Aorta (tissue), 5 donors: ENCODE measurements at regions not wholly inside any gene's neighbourhood (a gene's known extent, or its start where the extent isn't known, plus 50 kb on each side); places are given as distances from the start of the nearest gene placed in this dataset.
"Not testable (repeated sequence)": the region's sequence is repeated elsewhere in the genome, so short reads cannot be mapped to it uniquely, and the experiment has no call there.

Experiments used
- ATAC-seq: fragments of 200-7000 bp; cut with Tn5 transposase; one replicate; pipeline ENCODE4 v1.9.1; 2022; ENCODE audit warnings: moderate library complexity; ENCODE audit not compliant: low FRiP score
- DNase-seq, 2 donors: peaks; one replicate each; pipeline ENCODE4 v3.0.0-alpha.2; 2020
- H3K27ac ChIP-seq, 2 donors: one replicate each; pipeline ENCODE4 v1.5.1; 2013; ENCODE audit warnings: low read length in 2 of 2, mild to moderate bottlenecking in 2 of 2, moderate library complexity in 2 of 2, control low read depth in 1 of 2, inconsistent platforms in 1 of 2, low read depth in 1 of 2
- H3K27me3 ChIP-seq, 2 donors: one replicate each; pipeline ENCODE4 v1.6.1; 2013; ENCODE audit warnings: control low read depth in 1 of 2, low read length in 1 of 2, mild to moderate bottlenecking in 1 of 2, moderate library complexity in 1 of 2; ENCODE audit not compliant: insufficient read depth in 2 of 2, control insufficient read depth in 1 of 2
- H3K36me3 ChIP-seq, 2 donors: one replicate each; pipeline ENCODE4 v1.6.1; 2013; ENCODE audit warnings: control low read depth in 1 of 2, low read length in 1 of 2, mild to moderate bottlenecking in 1 of 2; ENCODE audit not compliant: insufficient read depth in 2 of 2, control insufficient read depth in 1 of 2
- H3K4me1 ChIP-seq, 2 donors: one replicate each; pipeline ENCODE4 v1.6.1; 2013; ENCODE audit warnings: low read length in 2 of 2, control low read depth in 1 of 2, mild to moderate bottlenecking in 1 of 2, moderate library complexity in 1 of 2; ENCODE audit not compliant: insufficient read depth in 2 of 2, control insufficient read depth in 1 of 2
- H3K4me3 ChIP-seq, 2 donors: one replicate each; pipeline ENCODE4 v1.5.1; 2013; ENCODE audit warnings: low read length in 2 of 2, control low read depth in 1 of 2, mild to moderate bottlenecking in 1 of 2
- H3K9me3 ChIP-seq: one replicate; pipeline ENCODE4 v1.6.1; 2013; ENCODE audit warnings: mild to moderate bottlenecking, low read length; ENCODE audit not compliant: control insufficient read depth
- WGBS, 2 donors: extraction: QIAGEN DNeasy Blood & Tissue Kit; methylation state at CpG; one replicate each; pipeline ENCODE4 v1.1.7; 2013; 5-methylcytosine and 5-hydroxymethylcytosine counted together
- intact Hi-C, 2 donors: fragments of 100-400 bp; cut with DNase I; formaldehyde crosslinking; loops; one replicate each; pipeline versions ENCODE4 v1.14.2 to v1.15.0; 2022
- donor health status: healthy with polysubstance abuse.
- donor health status: Bipolar disorder and iron deficiency.
- donor health status: DM: no; HTN: no; CAD: no.
- donor health status: DM: no; HTN: no; CAD: no.
- donor health status: DM: yes; HTN: yes; CAD: no.

- Histone ChIP-seq H3K36me3 (no peaks in the 10 kb centered on the region), H3K4me3 (no peak overlapping the region), H3K27ac (no peak overlapping the region), H3K9me3 (no peaks in the 10 kb centered on the region), H3K4me1 (peaks cover 0 to 3% of the 10 kb centered on the region in 2 donors), H3K27me3 (no peaks in the 10 kb centered on the region)
- intact Hi-C loops = no loop called here
- no peak for DNase-seq
- ATAC-seq = no peak
Observed at GRCh38 chr4:120005527-120005926, 61.1 kb downstream of the MAD2L1 start.

- Histone ChIP-seq H3K4me1 (peaks cover 0 to 3% of the 10 kb centered on the region in 2 donors), H3K27me3 (no peaks in the 10 kb centered on the region), H3K36me3 (no peaks in the 10 kb centered on the region), H3K27ac (no peak overlapping the region), H3K9me3 (no peaks in the 10 kb centered on the region), H3K4me3 (no peak overlapping the region)
- intact Hi-C loops = no loop called here
- no peak for DNase-seq
- ATAC-seq = no peak
- WGBS, 2 donors = 47 to 70% methylated on average over 2 of the region's 2 CpGs
Observed at GRCh38 chr4:120005076-120005475, 61.6 kb downstream of the MAD2L1 start.

DNA sequence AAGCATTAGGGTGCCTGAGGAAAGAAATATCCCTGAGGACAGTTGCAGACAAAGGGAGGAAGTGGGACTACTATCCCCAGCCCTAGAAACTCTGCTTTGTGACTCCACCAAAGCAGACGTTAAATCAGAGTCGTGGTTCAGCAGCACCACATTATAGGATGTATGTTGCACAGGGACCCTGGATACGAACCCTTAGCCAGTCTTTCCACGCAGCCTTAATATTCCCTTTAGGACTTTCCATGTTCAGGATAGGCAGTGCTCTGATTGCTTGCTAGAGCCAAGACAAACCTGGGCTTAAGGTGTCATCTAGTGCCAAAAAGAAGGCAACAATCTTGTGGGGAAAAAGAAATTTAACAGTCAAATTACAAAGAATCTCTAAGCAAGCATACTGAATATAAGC, 62.6 kb downstream of the MAD2L1 start:
- no peaks in the 10 kb centered on the region for H3K36me3 ChIP-seq
- 79 to 96% methylated on average over 4 of the region's 4 CpGs for WGBS, 2 donors
- no peaks in the 10 kb centered on the region for H3K9me3 ChIP-seq
- ATAC-seq = no peak
- no peak overlapping the region for H3K4me3 ChIP-seq
- H3K27ac ChIP-seq = no peak overlapping the region
- intact Hi-C loops = no loop called here
- H3K4me1 ChIP-seq = peaks cover 0 to 3% of the 10 kb centered on the region in 2 donors
- no peak for DNase-seq
- no peaks in the 10 kb centered on the region for H3K27me3 ChIP-seq

GRCh38 chr4:120003193-120003592, 63.5 kb downstream of the MAD2L1 start:
- no peak for ATAC-seq
- 96 to 97% methylated on average over 3 of the region's 3 CpGs for WGBS, 2 donors
- Histone ChIP-seq H3K36me3 (no peaks in the 10 kb centered on the region), H3K27me3 (no peaks in the 10 kb centered on the region), H3K9me3 (no peaks in the 10 kb centered on the region), H3K27ac (no peak overlapping the region), H3K4me3 (no peak overlapping the region), H3K4me1 (peaks cover 0 to 3% of the 10 kb centered on the region in 2 donors)
- intact Hi-C loops = no loop called here
- DNase-seq = no peak

DNA sequence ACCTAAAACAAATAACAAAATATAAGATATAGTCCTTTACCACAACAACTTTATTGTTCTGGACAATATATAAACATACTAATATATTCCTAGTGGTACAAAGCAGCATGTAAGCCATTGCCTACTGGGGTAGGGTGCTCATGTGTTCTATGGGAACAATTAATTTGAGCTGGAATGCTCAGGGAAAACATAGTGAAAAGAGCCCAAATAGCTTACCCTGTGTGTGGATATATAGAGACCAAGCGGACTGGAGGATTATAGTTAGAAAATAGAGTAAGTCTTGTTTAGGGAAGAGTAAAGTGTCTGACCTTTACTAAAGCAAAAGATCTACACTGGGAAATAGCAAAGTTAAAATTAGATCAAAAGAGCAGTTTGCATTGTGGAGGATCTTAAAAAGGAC, 64.8 kb downstream of the MAD2L1 start:
- Histone ChIP-seq H3K36me3 (no peaks in the 10 kb centered on the region), H3K27me3 (no peaks in the 10 kb centered on the region), H3K4me1 (no peaks in the 10 kb centered on the region), H3K4me3 (no peak overlapping the region), H3K9me3 (no peaks in the 10 kb centered on the region), H3K27ac (no peak overlapping the region)
- DNase-seq = no peak
- intact Hi-C loops = no loop called here
- no peak for ATAC-seq
- WGBS, 2 donors = 96 to 100% methylated on average over 1 of the region's 1 CpG

- Histone ChIP-seq H3K4me3 (no peak overlapping the region), H3K27ac (no peak overlapping the region), H3K9me3 (no peaks in the 10 kb centered on the region), H3K4me1 (no peaks in the 10 kb centered on the region), H3K36me3 (no peaks in the 10 kb centered on the region), H3K27me3 (no peaks in the 10 kb centered on the region)
- WGBS, 2 donors = 50 to 61% methylated on average over 6 of the region's 6 CpGs
- ATAC-seq (no peak), DNase-seq (no peak)
- intact Hi-C loops = no loop called here
Observed at GRCh38 chr4:120000591-120001296, 65.9 kb downstream of the MAD2L1 start.

DNA sequence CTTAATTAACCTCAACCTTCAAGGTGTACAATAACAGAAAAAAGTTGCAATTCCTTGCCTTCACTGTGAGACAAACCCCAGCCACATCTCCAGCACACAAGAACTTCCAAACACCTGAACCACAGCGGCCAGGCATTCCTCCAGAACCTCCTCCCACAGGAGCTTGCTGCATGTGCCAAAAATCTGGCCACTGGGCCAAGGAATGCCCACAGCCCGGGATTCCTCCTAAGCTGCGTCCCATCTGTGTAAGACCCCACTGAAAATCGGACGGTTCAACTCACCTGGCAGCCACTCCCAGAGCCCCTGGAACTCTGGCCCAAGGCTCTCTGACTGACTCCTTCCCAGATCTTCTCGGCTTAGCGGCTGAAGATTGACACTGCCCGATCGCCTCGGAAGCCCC, 70.6 kb downstream of the MAD2L1 start:
- ATAC-seq, H3K9me3 ChIP-seq, H3K27ac ChIP-seq, H3K4me1 ChIP-seq, H3K27me3 ChIP-seq, H3K4me3 ChIP-seq, intact Hi-C loops, DNase-seq, H3K36me3 ChIP-seq: not testable (repeated sequence)
- whole genome bisulfite sequencing, 2 donors = 93 to 96% methylated on average over 10 of the region's 10 CpGs

GRCh38 chr4:119984996-119985395, 81.7 kb downstream of the MAD2L1 start:
- Histone ChIP-seq H3K4me3 (no peak overlapping the region), H3K9me3 (no peaks in the 10 kb centered on the region), H3K4me1 (peaks cover 0 to 1% of the 10 kb centered on the region in 2 donors), H3K27ac (no peak overlapping the region), H3K27me3 (no peaks in the 10 kb centered on the region), H3K36me3 (no peaks in the 10 kb centered on the region)
- intact Hi-C loops = no loop called here
- ATAC-seq (no peak), DNase-seq (no peak)
- WGBS, 2 donors = 29% methylated on average over 2 of the region's 2 CpGs

DNA sequence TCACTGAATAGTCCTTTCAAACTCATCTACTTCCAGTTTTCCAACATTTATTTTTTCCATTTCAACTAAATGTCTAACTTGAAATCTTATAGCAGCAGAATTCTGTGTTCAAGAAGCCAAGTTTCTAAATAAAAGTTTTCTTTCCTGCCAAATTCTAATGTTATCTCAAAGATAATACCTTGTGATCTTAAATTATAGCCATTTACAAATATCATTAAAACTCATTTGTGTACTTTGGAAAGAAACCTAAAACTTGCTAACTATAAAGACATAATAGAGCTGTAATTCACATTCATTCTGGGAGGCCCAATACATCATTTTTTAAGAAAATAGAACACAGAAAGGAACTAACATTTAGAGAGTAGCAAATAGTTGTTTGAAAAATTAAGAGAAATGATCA, 83.9 kb downstream of the MAD2L1 start:
- H3K27ac ChIP-seq = no peak overlapping the region
- intact Hi-C loops = no loop called here

More for the DNA sequence above, 83.9 kb downstream of the MAD2L1 start:
- Histone ChIP-seq H3K9me3 (no peaks in the 10 kb centered on the region), H3K36me3 (no peaks in the 10 kb centered on the region), H3K4me1 (peaks cover 0 to 1% of the 10 kb centered on the region in 2 donors), H3K27me3 (no peaks in the 10 kb centered on the region), H3K4me3 (no peak overlapping the region)
- DNase-seq = no peak
- no peak for ATAC-seq
